Urothelium cell line (cell line): ENCODE measurements at regions not wholly inside any gene's neighbourhood (a gene's known extent, or its start where the extent isn't known, plus 50 kb on each side); places are given as distances from the start of the nearest gene placed in this dataset.
A peak's percentile ranks its signal among the peaks of the same experiment; 100 is the strongest.

ENCODE experiments used
- DNase-seq: peaks from one replicate; pipeline ENCODE4 v3.0.0; 2011; ENCODE audit warnings: low spot score, mixed read lengths
- FAIRE-seq: peaks from 2 replicates; lab custom pipeline; 2011; peaks lifted over from hg19 to GRCh38; lab: Jason Lieb, UNC

DNA sequence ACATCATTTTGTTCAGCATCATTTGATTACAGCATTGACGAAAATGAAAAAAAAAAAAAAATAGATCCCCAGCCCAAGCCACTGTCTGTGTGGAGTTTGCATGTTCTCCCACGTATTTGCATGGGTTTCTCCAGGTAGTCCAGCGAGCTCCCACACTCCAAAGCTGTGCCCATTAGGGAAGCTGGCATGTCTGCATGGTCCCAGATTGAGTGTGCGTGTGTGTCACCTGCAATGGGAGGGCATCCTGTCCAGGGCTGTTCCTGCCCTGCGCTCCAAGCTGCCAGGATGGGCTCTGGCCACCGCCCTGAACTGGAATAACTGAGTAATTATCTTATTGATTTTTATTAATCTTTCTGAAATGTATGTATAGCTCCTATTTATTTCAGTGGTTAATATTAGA is 88.6 kb downstream of the KLF12 start:
- FAIRE-seq (no peak), DNase-seq (no peak)

DNA sequence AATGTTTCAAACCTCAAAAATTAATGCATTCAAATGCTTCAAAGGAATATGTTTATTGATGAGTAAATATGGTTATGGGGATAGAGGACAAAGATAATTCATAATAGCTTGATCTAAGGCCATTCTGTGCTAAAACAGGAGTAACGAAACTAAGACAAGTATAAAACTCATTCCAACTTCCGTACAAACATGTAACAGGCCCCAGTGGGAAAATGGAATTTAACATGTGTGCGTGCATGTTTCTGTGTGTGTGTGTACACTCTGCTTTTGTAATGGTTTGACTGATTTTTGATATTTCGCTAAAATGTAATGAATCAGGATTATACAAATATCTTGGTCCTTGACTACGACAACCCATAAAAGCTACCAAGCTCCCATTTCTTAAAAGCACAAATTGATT is 91.0 kb downstream of the KLF12 start:
- DNase-seq = no peak
- FAIRE-seq = no peak

DNA sequence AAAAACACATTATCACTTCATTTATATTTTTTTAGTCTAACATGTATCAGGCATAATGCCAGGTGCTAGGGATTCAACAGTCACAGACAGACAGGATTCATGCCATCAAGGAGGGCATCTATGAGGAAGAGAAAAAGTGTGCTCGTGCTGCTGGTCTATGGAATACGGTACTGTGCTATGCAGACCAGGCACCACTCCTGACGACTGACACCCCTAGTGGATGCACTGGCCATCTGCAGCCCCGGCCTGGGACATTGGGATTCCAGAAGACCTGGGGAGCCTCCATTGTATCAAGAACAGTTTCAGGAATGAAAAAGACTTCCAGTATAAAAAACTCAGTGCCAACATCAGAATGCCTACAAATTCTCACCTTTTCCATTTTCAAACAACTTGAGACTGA is 94.0 kb downstream of the KLF12 start:
- DNase-seq = peak; percentile 50
- no peak for FAIRE-seq

DNA sequence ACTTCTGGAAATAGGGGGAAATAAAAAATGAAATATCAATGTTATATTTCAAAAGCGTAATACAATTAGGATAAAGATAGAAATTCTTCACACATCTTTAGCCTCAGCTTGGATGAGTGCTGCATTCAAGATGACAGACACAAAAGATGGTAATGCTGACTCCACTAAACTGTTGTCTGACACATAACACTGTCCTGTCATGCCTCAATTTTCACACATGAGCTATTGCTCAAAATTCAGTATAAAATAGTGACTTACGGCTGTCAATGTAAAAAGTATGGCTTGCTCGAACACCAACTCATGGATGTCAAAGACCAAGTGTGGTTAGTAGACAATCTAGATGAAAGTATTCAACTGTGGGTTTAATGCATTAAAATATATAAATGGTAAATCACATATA is 94.5 kb downstream of the KLF12 start:
- FAIRE-seq (no peak), DNase-seq (no peak)

DNA sequence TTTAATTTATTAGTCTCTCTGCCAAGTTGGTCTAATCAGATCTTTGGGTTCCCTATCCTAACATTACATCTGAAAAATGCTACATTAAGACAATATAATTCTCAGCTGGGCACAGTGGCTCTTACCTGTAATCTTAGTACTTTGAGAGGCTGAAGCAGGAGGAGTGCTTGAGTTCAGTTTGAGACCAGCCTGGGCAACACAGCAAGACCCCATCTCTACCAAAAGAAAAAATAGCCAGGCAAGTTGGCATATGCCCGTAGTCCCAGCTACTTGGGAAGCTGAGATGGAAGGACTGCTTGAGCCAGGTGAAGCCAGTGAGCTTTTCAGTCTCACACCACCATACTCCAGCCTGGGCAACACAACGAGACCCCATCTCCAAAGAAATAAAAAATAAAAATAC is 95.0 kb downstream of the KLF12 start:
- FAIRE-seq (no peak), DNase-seq (no peak)

DNA sequence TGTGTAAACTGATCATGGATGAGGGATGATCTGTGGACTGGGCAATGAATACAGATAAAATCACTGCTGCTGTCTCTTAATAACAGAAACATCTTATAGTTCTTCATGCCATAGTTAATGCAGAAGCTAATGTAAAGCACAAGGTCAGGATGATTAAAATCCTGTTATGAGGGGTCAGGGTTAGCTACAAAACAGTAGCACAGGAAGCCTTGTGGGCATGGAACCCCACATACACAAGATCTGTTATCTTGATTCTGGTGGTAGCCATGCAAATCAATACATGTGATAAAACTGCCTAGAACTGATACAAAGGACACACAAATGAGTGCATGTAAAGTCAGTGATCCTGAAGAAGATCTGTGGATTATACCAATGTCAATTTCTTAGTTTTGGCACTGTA is 96.4 kb downstream of the KLF12 start:
- DNase-seq (no peak), FAIRE-seq (no peak)

DNA sequence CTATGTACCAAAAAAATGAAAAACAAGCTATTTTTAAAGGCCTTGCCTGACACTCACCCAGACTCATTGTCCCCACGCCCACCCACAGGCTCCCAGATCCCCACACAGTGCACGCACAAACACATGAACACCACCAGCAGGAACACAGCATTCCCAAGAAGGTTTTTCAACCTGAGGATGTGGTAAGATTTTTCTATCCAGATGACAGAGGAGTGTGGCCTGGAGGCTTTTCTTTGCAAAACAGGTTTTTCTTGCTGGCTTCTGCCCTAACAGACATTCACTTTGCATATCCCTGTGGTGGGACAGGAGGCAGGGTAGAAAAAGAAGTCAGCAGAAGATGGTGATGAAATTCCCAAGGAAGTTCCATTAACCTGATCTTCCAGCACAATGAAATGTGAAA is 97.8 kb downstream of the KLF12 start:
- no peak for DNase-seq

DNA sequence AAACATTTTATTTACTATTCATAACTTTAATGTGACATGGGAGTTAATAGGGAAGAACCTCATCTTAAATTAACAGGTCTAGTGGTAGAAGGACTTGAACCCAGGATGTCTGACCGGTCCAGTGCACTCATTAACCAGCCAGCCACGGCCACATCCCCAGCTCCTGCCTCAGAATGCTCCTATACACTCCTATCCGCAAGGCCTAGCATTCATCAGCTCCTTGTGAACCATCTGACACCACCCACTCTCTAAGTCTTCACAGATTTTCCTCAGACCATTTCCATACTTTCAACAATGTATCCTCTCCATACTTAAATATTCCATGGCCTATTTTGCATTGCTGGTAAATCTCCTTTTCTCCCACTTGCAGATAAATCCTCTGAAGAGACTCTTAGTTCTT is 98.3 kb downstream of the KLF12 start:
- FAIRE-seq = no peak

More for the DNA sequence above, 97.8 kb downstream of the KLF12 start:
- FAIRE-seq = no peak

DNA sequence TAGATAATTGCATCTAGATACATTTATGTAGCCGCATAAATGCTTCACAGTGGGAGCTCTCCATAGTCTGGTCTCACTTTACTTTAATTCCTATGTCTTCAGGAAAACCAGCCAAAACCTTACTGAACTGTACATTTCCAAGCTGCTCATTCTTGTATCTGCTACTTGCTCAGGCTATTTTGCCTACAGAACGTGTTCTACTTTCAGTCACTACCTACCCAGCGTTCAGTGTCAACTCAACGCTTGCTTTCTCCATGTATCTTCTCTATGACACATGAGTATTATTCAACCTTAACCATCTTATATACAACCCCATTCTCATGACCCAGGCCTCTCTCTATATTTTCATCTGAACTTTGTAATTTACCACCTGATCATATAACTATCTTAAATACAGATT is 101.9 kb downstream of the KLF12 start:
- DNase-seq (no peak), FAIRE-seq (no peak)

More for the DNA sequence above, 98.3 kb downstream of the KLF12 start:
- no peak for DNase-seq

DNA sequence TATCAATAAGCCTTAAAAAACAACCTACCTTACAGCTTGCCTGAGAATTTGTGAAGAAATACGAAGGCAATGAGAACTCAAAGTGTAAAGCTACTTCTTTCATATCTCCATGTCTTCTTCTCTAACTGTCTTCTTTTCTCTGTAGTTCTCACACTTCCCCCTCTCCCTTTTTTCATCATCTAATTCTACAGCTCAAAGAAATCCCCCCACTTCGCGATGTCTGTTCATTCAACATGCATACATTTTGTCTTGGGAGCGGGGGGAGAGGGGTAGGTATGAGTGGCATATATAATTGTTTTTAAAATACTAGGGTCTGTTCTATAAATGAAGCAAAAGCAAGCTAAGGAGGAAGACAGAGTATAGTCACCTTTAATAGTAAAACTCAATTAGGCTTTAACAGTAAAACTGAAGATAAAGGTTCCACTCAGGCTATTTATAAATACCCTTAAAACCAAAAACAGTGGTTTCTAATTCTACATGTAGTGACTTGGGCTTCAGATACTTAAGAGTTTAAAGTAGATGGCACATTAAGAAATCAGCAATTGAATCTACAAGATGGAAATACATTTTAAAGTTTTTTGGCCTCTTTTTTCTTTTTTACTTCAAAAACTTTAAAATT is 106.9 kb downstream of the KLF12 start:
- no peak for FAIRE-seq
- no peak for DNase-seq

DNA sequence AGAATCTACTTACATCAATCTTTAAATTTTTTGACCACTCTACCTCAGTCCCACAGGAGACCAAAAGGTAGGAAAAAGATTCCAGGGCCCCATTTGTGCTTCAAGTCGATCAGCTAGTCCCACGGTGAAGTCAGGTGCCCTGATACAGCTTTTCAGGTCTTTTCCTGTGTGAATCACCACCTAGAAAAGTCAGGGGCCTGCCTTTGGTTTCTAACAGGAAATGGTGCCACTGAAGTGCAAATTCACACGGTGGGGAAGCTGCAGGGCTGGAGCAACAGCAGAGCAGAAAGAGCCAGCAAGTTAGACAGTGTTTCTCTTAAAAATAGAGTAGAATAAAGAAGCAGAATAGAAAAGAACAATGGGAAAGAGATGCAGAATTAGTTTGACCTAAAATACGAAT is 107.5 kb downstream of the KLF12 start:
- FAIRE-seq = no peak
- DNase-seq = peak; percentile 4

DNA sequence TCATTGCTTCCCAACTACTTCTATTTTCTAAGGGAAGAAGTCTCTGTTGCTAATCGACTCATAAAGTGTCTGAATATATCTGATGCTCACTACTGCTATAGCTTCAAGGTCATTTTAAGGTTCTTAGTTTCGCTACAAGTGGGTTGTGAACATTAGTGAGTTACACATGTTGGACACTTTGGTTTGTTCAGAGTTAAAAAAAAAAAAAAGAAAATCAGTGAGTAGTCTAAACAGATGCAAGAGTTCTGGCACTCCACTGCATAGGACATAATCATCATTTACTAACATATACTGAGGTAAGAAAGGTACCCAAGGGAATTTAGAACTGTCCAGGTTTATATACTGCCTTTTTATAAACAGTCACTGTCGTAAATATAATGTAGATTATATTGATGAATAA is 108.8 kb downstream of the KLF12 start:
- no peak for DNase-seq
- FAIRE-seq = no peak

DNA sequence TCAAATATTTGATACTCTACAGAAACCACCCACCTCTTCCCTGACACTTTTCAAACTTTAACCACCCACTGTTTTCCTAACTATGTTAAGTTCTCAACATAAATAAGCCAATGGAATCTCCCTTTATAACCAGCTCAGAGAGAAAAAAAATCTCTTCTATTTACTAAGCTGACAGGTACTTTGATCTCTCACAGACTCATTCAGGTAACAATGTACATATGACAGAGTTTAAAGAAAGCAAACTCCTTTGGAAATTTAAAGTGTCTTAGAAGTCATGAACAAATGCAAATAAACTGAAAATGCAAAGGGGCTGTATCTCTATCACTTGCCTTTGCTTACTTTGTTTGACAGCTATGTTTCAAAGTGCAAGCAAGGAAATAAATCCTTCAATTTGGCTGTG is 109.3 kb downstream of the KLF12 start:
- DNase-seq (no peak), FAIRE-seq (no peak)

DNA sequence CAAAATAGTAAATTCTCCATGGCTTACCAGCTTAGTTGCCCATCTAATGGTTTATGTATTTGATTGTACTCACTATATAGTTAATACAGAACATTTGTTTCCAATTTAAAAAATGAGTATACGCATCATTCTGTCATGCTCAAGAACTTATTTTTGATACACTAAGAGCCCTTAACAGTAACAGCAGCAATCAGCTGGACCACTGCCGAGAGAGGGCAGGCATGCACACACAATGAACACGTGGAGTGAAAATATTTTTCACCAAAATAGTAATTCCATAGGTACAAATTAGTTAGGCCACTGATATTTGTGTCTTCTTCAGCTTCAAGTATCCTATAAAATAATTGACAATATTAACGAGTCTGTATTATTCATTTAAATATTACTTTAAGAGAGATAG is 109.9 kb downstream of the KLF12 start:
- DNase-seq (no peak), FAIRE-seq (no peak)

DNA sequence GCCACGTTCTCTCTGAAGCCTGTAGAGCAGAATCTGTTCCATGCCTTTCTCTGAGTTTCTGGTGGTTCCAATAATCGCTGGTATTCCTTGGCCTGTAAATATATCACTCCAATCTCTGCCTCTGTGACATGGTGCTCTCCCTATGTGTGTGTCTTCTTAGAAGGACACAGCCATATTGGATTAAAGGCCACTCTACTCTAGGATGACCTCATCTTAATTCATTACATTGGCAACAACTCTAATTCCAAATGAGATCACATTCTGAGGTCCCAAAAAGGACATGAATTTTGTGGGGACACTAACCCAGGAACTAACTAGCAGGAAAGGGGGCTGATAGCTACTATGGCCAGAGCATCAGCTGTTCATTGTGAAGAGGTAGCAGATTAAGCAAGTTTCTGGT is 110.7 kb downstream of the KLF12 start:
- DNase-seq (no peak), FAIRE-seq (no peak)

DNA sequence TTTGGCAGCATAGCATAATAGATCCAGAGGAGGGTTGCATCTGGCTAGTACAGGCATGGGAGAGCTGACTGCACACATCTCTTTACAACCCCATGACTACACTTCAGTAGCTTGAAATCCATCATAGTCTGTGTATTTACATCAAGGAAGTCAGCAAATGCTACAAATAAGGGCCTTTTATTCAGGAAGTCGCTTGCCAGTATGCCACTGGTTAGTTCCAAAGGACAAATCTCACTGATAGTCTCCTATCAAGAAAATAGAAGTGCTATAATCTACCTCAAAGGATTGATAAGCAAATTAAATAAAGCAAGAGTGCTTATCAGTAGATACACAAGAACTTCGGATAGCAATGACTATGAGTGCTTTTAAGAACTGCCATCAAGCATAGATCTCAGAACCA is 112.7 kb downstream of the KLF12 start:
- no peak for FAIRE-seq
- no peak for DNase-seq

DNA sequence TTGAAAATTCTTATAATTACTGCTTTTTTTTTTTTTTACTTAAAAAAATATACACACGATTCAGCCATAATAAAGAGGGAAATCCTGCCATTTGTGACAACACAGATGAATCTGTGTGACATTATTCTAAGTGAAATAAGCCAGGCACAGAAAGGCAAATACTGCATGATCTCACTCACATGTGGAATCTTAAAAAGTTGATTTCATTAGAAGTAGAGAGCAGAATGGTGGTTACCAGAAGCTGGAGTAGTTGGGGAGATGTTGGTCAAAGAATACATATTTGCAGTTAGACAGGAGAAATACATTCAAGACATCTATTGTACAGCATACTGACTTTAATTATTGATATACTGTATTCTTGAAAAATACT is 116.2 kb downstream of the KLF12 start:
- FAIRE-seq = no peak

DNA sequence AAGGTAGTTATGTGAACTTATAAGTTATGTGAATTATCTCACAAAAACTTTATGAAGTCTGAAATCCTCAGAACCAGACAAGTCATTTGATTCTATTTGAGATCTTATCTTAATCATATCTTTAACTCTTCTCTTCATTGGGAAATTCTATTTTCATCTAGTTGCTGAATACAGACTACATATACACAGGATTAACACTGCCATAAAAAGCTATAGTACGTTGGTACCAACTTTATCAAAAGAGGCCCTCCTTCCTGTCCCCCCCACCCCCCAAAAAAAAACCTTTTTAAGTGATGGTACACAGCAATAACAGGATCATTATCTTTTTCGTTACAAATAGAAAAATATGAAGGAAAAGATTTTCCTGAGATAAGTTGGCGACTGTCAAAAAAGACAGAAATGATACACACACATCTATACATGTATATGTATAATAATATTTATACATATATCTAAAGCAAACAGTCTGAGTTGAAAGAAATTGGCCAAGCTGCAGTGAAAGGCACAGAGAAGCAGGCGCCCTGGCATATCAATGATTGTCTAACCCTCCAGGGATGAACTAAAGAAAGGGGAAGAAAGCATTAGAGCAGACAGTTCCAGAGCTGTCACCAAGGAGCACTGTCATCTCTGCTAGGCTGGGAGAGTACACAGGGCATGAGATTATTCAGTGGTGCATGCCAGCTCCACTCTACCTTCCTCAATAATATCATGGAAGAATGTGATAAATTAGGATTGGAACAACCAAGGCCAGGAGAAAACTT is 116.7 kb downstream of the KLF12 start:
- no peak for FAIRE-seq
- no peak for DNase-seq

More for the DNA sequence above, 116.2 kb downstream of the KLF12 start:
- no peak for DNase-seq

DNA sequence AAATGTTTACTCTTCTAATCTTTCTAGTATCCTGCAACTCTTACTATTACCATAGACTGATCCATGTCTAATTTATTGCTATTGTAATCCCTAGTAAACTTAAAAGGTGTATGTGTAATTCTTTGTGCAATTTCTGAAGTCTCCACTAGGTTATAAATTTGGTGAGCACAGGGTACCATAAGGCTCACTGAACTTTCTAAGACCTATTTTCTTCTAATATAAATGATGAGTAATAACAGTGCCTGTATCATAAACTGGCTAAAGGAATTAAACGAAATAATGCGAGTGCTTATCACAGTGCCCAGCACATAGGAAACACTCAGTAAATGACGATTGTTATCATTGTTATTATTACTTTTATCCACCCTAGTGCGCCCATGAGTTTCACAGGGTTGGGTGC is 119.1 kb downstream of the KLF12 start:
- DNase-seq = no peak
- FAIRE-seq = no peak

DNA sequence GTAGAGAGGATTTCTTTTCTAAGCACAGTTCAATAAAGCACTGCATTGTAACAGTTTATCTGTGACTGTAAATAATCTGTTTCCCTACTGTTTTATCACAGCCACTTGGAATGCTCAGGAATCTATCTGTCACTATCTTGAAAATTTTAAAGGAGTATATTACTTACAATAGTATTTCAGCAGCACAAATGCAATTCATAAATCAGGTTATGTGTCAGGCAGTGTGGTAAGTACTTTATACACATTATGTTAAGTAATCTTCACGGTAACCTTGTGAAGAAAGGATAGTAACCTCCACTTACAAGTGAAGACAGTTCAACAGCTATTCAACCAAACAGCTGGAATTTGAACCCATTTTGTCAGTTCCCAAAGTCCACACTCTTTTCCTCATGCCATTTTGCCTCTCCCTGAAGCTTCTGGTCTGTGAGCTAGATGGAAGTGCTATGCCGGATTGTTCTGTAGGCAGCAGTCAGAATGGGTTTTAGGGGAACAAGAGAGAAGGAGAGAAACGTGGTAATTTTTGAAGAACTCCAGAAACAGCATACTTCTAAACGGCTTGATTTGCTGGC is 125.0 kb downstream of the KLF12 start:
- no peak for DNase-seq
- FAIRE-seq = no peak

DNA sequence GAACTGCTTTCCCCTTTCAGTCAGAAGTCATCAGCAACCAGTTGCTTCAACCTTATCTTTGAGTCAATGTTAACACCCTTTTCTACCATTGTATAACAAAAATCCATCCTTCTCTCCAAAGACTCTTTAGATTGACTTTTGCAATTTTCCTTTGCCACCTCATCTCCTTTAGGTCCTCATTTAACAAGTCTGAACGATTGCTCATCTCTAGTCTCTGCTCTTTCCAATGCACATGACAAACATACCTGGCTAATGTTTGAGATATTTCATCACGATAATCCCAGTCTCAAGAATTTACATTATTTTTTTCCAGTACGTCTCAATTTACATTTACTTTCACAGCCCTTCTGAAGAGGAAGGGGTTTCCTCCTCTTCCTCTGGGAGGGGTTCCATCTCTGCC is 127.5 kb downstream of the KLF12 start:
- FAIRE-seq (no peak), DNase-seq (no peak)

DNA sequence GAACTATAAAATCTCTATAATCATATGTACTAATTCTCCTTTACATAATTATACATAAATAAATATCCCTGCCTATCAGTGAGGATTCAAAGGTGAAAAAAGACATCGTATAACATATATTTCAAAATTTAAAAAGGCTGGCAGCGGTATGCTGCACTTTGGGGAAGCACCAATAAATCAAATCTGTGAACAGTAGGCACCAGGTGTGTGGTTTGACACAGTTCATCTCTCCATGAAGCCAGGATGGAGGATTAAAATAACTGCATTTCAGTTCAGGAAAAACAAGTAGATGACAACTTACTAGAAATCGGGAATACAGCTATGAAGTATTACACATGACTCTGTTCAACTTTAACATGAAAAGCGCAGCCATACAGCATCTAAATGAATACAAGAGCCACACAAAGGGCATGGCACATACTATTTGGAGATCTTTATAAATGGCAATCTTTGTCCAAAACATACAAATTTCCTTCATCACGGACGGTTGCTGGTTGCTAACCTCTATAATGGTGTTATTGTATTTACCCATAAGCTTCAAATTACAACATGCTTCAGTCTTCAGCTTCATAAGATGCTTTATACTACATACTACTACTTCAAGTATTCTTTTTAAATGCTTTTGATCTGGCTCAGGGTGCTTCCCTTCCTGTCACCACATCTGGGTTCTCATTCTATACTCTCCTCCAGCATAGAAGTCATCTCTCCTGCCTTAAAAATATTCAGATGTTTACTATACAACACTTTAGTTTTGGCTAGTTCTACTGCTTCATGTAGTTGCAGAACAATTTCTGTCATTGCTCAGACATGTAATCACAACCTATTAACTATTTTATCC is 128.7 kb downstream of the KLF12 start:
- DNase-seq = no peak

More for the DNA sequence above, 128.7 kb downstream of the KLF12 start:
- FAIRE-seq = no peak
